Stimulated activated CD4-positive, alpha-beta T cell treated with anti-CD3 and anti-CD28 coated beads, Interleukin-15, amount 100 ng/mL, for 1 hour (primary cell): ENCODE measurements at regions not wholly inside any gene's neighbourhood (a gene's known extent, or its start where the extent isn't known, plus 50 kb on each side); places are given as distances from the start of the nearest gene placed in this dataset.

Experiments
- DNase-seq, 2 donors: peaks; one replicate each; pipeline ENCODE4 v3.0.0-alpha.2; 2020; ENCODE audit warnings: low read depth in 1 of 2, low spot score in 1 of 2

GRCh38 chr5:58074717-58075116, 385.2 kb downstream of the PLK2 start:
- no peak for DNase-seq

GRCh38 chr5:58074222-58074621, 385.7 kb downstream of the PLK2 start:
- no peak for DNase-seq

- no peak for DNase-seq
Observed at GRCh38 chr5:58073243-58073642, 386.6 kb downstream of the PLK2 start.

GRCh38 chr5:58072300-58072965, 387.5 kb downstream of the PLK2 start:
- DNase-seq: no peak

- no peak for DNase-seq
Observed at GRCh38 chr5:58071566-58071965, 388.3 kb downstream of the PLK2 start.

GRCh38 chr5:58069846-58070245, 390.0 kb downstream of the PLK2 start:
- DNase-seq: no peak

- no peak for DNase-seq
Observed at GRCh38 chr5:58069016-58069705, 390.7 kb downstream of the PLK2 start.

GRCh38 chr5:58066557-58066956, 393.3 kb downstream of the PLK2 start:
- no peak for DNase-seq

- no peak for DNase-seq
Observed at GRCh38 chr5:58066076-58066475, 393.8 kb downstream of the PLK2 start.

- DNase-seq: no peak
Observed at GRCh38 chr5:58064801-58065200, 395.1 kb downstream of the PLK2 start.

- DNase-seq: no peak
Observed at GRCh38 chr5:58060996-58061395, 398.9 kb downstream of the PLK2 start.

GRCh38 chr5:58057324-58057723, 402.6 kb downstream of the PLK2 start:
- DNase-seq: no peak

- DNase-seq: no peak
Observed at GRCh38 chr5:58056546-58056945, 403.3 kb downstream of the PLK2 start.

GRCh38 chr5:58054018-58054417, 405.9 kb downstream of the PLK2 start:
- DNase-seq: no peak

- no peak for DNase-seq
Observed at GRCh38 chr5:58048954-58049353, 410.9 kb downstream of the PLK2 start.

- DNase-seq: no peak
Observed at GRCh38 chr5:58048185-58048925, 411.5 kb downstream of the PLK2 start.

- no peak for DNase-seq
Observed at GRCh38 chr5:58046371-58046770, 413.5 kb downstream of the PLK2 start.

- DNase-seq: no peak
Observed at GRCh38 chr5:58044166-58044565, 415.7 kb downstream of the PLK2 start.

GRCh38 chr5:58043032-58043945, 416.6 kb downstream of the PLK2 start:
- no peak for DNase-seq

GRCh38 chr5:58041884-58042283, 418.0 kb downstream of the PLK2 start:
- no peak for DNase-seq

- no peak for DNase-seq
Observed at GRCh38 chr5:58040846-58041245, 419.0 kb downstream of the PLK2 start.
